NCI-H226 (cell line): ENCODE measurements at regions not wholly inside any gene's neighbourhood (a gene's known extent, or its start where the extent isn't known, plus 50 kb on each side); places are given as distances from the start of the nearest gene placed in this dataset.
A peak's percentile ranks its signal among the peaks of the same experiment; 100 is the strongest.
"Not testable (repeated sequence)": the region's sequence is repeated elsewhere in the genome, so short reads cannot be mapped to it uniquely, and the experiment has no call there.

Experiments
- DNase-seq: peaks from one replicate; pipeline ENCODE4 v3.0.0-alpha.2; 2015

- DNase-seq, result no peak
Observed at GRCh38 chr2:194721227-194721626, 935.8 kb upstream of the SLC39A10 start.

GRCh38 chr2:194720462-194720861 lies 936.6 kb upstream of the SLC39A10 start:
- DNase-seq, result no peak

GRCh38 chr2:194718881-194719280 lies 938.1 kb upstream of the SLC39A10 start:
- DNase-seq, result no peak

- DNase-seq, result no peak
Observed at GRCh38 chr2:194714541-194714940, 942.5 kb upstream of the SLC39A10 start.

- no peak for DNase-seq
Observed at GRCh38 chr2:194709840-194710239, 947.2 kb upstream of the SLC39A10 start.

GRCh38 chr2:194706179-194706578 lies 950.8 kb upstream of the SLC39A10 start:
- DNase-seq, result peak; percentile 18

- DNase-seq, result no peak
Observed at GRCh38 chr2:194705398-194705797, 951.6 kb upstream of the SLC39A10 start.

GRCh38 chr2:194700726-194701125 lies 956.3 kb upstream of the SLC39A10 start:
- DNase-seq, result no peak

GRCh38 chr2:194700116-194700515 lies 956.9 kb upstream of the SLC39A10 start:
- DNase-seq, result no peak

- no peak for DNase-seq
Observed at GRCh38 chr2:194698012-194698411, 959.0 kb upstream of the SLC39A10 start.

- no peak for DNase-seq
Observed at GRCh38 chr2:194697439-194697838, 959.6 kb upstream of the SLC39A10 start.

- no peak for DNase-seq
Observed at GRCh38 chr2:194696690-194697089, 960.3 kb upstream of the SLC39A10 start.

- no peak for DNase-seq
Observed at GRCh38 chr2:194686569-194686968, 970.5 kb upstream of the SLC39A10 start.

GRCh38 chr2:194674043-194674442 lies 983.0 kb upstream of the SLC39A10 start:
- DNase-seq, result no peak

GRCh38 chr2:194672994-194673393 lies 984.0 kb upstream of the SLC39A10 start:
- DNase-seq, result no peak

GRCh38 chr2:194661431-194661830 lies 995.6 kb upstream of the SLC39A10 start:
- no peak for DNase-seq

GRCh38 chr2:194639057-194639456 lies 1018.0 kb upstream of the SLC39A10 start:
- DNase-seq, result not testable (repeated sequence)

- DNase-seq, result no peak
Observed at GRCh38 chr2:194621945-194622344, 1035.1 kb upstream of the SLC39A10 start.

- peak; percentile 29 for DNase-seq
Observed at GRCh38 chr2:194619366-194619765, 1037.7 kb upstream of the SLC39A10 start.

GRCh38 chr2:194618432-194618831 lies 1038.6 kb upstream of the SLC39A10 start:
- no peak for DNase-seq

- no peak for DNase-seq
Observed at GRCh38 chr2:194616334-194616733, 1040.7 kb upstream of the SLC39A10 start.

GRCh38 chr2:194610297-194610696 lies 1046.7 kb upstream of the SLC39A10 start:
- DNase-seq, result no peak

GRCh38 chr2:194603429-194603828 lies 1053.6 kb upstream of the SLC39A10 start:
- DNase-seq, result peak; percentile 11

GRCh38 chr2:194602750-194603149 lies 1054.3 kb upstream of the SLC39A10 start:
- no peak for DNase-seq

- DNase-seq, result no peak
Observed at GRCh38 chr2:194591192-194591591, 1065.8 kb upstream of the SLC39A10 start.

- no peak for DNase-seq
Observed at GRCh38 chr2:194587739-194588270, 1069.2 kb upstream of the SLC39A10 start.
